H9 (cell line): ENCODE measurements at regions not wholly inside any gene's neighbourhood (a gene's known extent, or its start where the extent isn't known, plus 50 kb on each side); places are given as distances from the start of the nearest gene placed in this dataset.

ENCODE experiments used
- DNase-seq: peaks from one replicate; pipeline ENCODE4 v3.0.0-alpha.2; 2017
- H2AFZ ChIP-seq: one replicate; pipeline ENCODE4 v1.6.1; 2013; ENCODE audit warnings: mild to moderate bottlenecking, low read length, control low read depth, moderate library complexity
- H2AK5ac ChIP-seq: 2 replicates; pipeline ENCODE4 v1.6.1; 2013; ENCODE audit warnings: low read length, control low read depth, mixed read lengths; ENCODE audit not compliant: insufficient read length
- H2BK120ac ChIP-seq: one replicate; pipeline ENCODE4 v1.6.1; 2013; ENCODE audit warnings: low read depth, mild to moderate bottlenecking, low read length, control low read depth, inconsistent platforms; ENCODE audit not compliant: poor library complexity, severe bottlenecking
- H2BK12ac ChIP-seq: 2 replicates; pipeline ENCODE4 v1.6.1; 2013; ENCODE audit warnings: low read length, control low read depth, mixed read lengths, low read depth; ENCODE audit not compliant: insufficient read length
- H2BK15ac ChIP-seq: 2 replicates; pipeline ENCODE4 v1.6.1; 2013; ENCODE audit warnings: low read depth, low read length, control low read depth
- H2BK20ac ChIP-seq: one replicate; pipeline ENCODE4 v1.6.1; 2013; ENCODE audit warnings: low read depth, mild to moderate bottlenecking, low read length, control low read depth, inconsistent platforms; ENCODE audit not compliant: poor library complexity, severe bottlenecking
- H2BK5ac ChIP-seq: 2 replicates; pipeline ENCODE4 v1.6.1; 2013; ENCODE audit warnings: low read length, control low read depth, mixed read lengths; ENCODE audit not compliant: insufficient read length
- H3K14ac ChIP-seq: 2 replicates; pipeline ENCODE4 v1.6.1; 2013; ENCODE audit warnings: low read length, control low read depth; ENCODE audit not compliant: insufficient read depth
- H3K18ac ChIP-seq: 2 replicates; pipeline ENCODE4 v1.6.1; 2013; ENCODE audit warnings: low read depth, mild to moderate bottlenecking, mixed read lengths, low read length, control low read depth; ENCODE audit not compliant: insufficient read length
- H3K23ac ChIP-seq: 2 replicates; pipeline ENCODE4 v1.6.1; 2013; ENCODE audit warnings: low read length, control low read depth, mixed read lengths, low read depth; ENCODE audit not compliant: insufficient read length
- H3K23me2 ChIP-seq: 2 replicates; pipeline ENCODE4 v1.6.1; 2013; ENCODE audit warnings: low read depth, mild to moderate bottlenecking, mixed read lengths, low read length, control low read depth; ENCODE audit not compliant: insufficient read length, poor library complexity, severe bottlenecking
- H3K27ac ChIP-seq: 2 replicates; pipeline ENCODE4 v1.5.1; 2013; ENCODE audit warnings: low read length, control low read depth, mixed read lengths, low read depth; ENCODE audit not compliant: insufficient read length
- H3K27me3 ChIP-seq: 2 replicates; pipeline ENCODE4 v1.6.1; 2013; ENCODE audit warnings: low read length, control low read depth, inconsistent platforms; ENCODE audit not compliant: insufficient read depth
- H3K4ac ChIP-seq: 2 replicates; pipeline ENCODE4 v1.6.1; 2013; ENCODE audit warnings: low read depth, mild to moderate bottlenecking, control low read depth, inconsistent platforms, low read length, moderate library complexity
- H3K4me1 ChIP-seq: 2 replicates; pipeline ENCODE4 v1.6.1; 2013; ENCODE audit warnings: low read length, control low read depth, inconsistent platforms; ENCODE audit not compliant: insufficient read depth
- H3K4me2 ChIP-seq: 2 replicates; pipeline ENCODE4 v1.6.1; 2013; ENCODE audit warnings: low read length, control low read depth, mixed read lengths; ENCODE audit not compliant: insufficient read length, insufficient read depth
- H3K56ac ChIP-seq: 2 replicates; pipeline ENCODE4 v1.6.1; 2013; ENCODE audit warnings: low read depth, mild to moderate bottlenecking, mixed read lengths, low read length, control low read depth; ENCODE audit not compliant: insufficient read length
- H3K79me1 ChIP-seq: 2 replicates; pipeline ENCODE4 v1.6.1; 2013; ENCODE audit warnings: low read depth, mild to moderate bottlenecking, moderate library complexity, low read length, control low read depth, inconsistent platforms; ENCODE audit not compliant: insufficient read depth, poor library complexity, severe bottlenecking
- H3K79me2 ChIP-seq: 2 replicates; pipeline ENCODE4 v1.6.1; 2013; ENCODE audit warnings: low read length, control low read depth, inconsistent platforms; ENCODE audit not compliant: insufficient read depth
- H3K9ac ChIP-seq: 2 replicates; pipeline ENCODE4 v1.6.1; 2013; ENCODE audit warnings: low read length, control low read depth, mixed read lengths; ENCODE audit not compliant: insufficient read length; ENCODE audit errors: extremely low read depth
- H3K9me3 ChIP-seq: one replicate; pipeline ENCODE4 v1.6.1; 2013; ENCODE audit warnings: low read depth, low read length, inconsistent platforms; ENCODE audit not compliant: control insufficient read depth
- H3T11ph ChIP-seq: one replicate; pipeline ENCODE4 v1.6.1; 2013; ENCODE audit warnings: mild to moderate bottlenecking, low read length, control low read depth, inconsistent platforms
- H4K20me1 ChIP-seq: one replicate; pipeline ENCODE4 v1.6.1; 2013; ENCODE audit not compliant: control insufficient read depth, insufficient read length, insufficient read depth
- H4K5ac ChIP-seq: 2 replicates; pipeline ENCODE4 v1.6.1; 2013; ENCODE audit warnings: low read depth, mild to moderate bottlenecking, mixed read lengths, low read length, control low read depth; ENCODE audit not compliant: insufficient read length
- H4K8ac ChIP-seq: replicated peaks from 2 replicates; pipeline ENCODE4 v1.6.1; 2013; ENCODE audit warnings: low read length, control low read depth, mixed read lengths, low read depth; ENCODE audit not compliant: insufficient read length
- H4K91ac ChIP-seq: 2 replicates; pipeline ENCODE4 v1.6.1; 2013; ENCODE audit warnings: low read depth, mild to moderate bottlenecking, moderate library complexity, mixed read lengths, low read length, control low read depth; ENCODE audit not compliant: insufficient read length
- H3K27ac Mint-ChIP-seq, 3 experiments: 2 replicates in 2 of 3; 3 replicates in 1 of 3; pipeline ENCODE4 v1.8.0; 2020 to 2021; ENCODE audit warnings: mixed read lengths in 3 of 3, mild to moderate bottlenecking in 1 of 3, moderate library complexity in 1 of 3
- H3K27me3 Mint-ChIP-seq: 2 replicates; pipeline ENCODE4 v1.8.0; 2021; ENCODE audit warnings: low read depth, mild to moderate bottlenecking, moderate library complexity, mixed read lengths
- H3K36me3 Mint-ChIP-seq, 3 experiments: 2 replicates in 2 of 3; 3 replicates in 1 of 3; pipeline ENCODE4 v1.8.0; 2020 to 2021; ENCODE audit warnings: low read depth in 3 of 3, mixed read lengths in 3 of 3; ENCODE audit not compliant: insufficient read depth in 1 of 3
- H3K4me1 Mint-ChIP-seq, 2 experiments: 2 replicates each; pipeline ENCODE4 v1.8.0; 2020; ENCODE audit warnings: mixed read lengths in 2 of 2
- H3K4me3 Mint-ChIP-seq, 2 experiments: 2 replicates in 1 of 2; 3 replicates in 1 of 2; pipeline ENCODE4 v1.8.0; 2020 to 2021; ENCODE audit warnings: mild to moderate bottlenecking in 2 of 2, mixed read lengths in 2 of 2, moderate library complexity in 1 of 2
- H3K9me3 Mint-ChIP-seq, 2 experiments: 2 replicates in 1 of 2; 3 replicates in 1 of 2; pipeline ENCODE4 v1.8.0; 2020; ENCODE audit warnings: mild to moderate bottlenecking in 2 of 2, mixed read lengths in 2 of 2, moderate library complexity in 1 of 2
- CTCF ChIP-seq: fragments of 200-600 bp; sonication (generic); conservative IDR thresholded peaks from 3 replicates; pipeline ENCODE4 v1.8.0; 2021; ENCODE audit warnings: antibody characterized with exemption, mild to moderate bottlenecking
- WGBS: extraction: QIAGEN DNeasy Blood & Tissue Kit; methylation state at CpG from one replicate; pipeline ENCODE4 v1.1.7; 2013; ENCODE audit warnings: missing lambda C conversion rate, low lambda C conversion rate, mixed read lengths; ENCODE audit not compliant: insufficient read length; ENCODE audit errors: extremely low coverage; 5-methylcytosine and 5-hydroxymethylcytosine counted together

GRCh38 chr2:211161236-211161635, 604.8 kb downstream of the CPS1 start:
- no CpG with 5 or more reads among the region's 5 CpGs for WGBS
- Histone ChIP-seq H3K79me2 (no peaks in the 10 kb centered on the region), H3K4me1 (no peaks in the 10 kb centered on the region), H4K5ac (no peak overlapping the region), H2AFZ (no peak overlapping the region), H2BK5ac (no peak overlapping the region), H4K8ac (no peak overlapping the region), H2BK12ac (no peak overlapping the region), H2AK5ac (no peak overlapping the region), H2BK15ac (no peak overlapping the region), H3K56ac (no peak overlapping the region), H3K27me3 (no peaks in the 10 kb centered on the region), H3K27ac (no peak overlapping the region), H2BK20ac (no peak overlapping the region), H2BK120ac (no peak overlapping the region), H4K20me1 (no peaks in the 10 kb centered on the region), H3K18ac (no peak overlapping the region), H3K23ac (no peak overlapping the region), H3K23me2 (no peaks in the 10 kb centered on the region), H3K9me3 (no peaks in the 10 kb centered on the region), H3T11ph (no peak overlapping the region), H3K4ac (no peak overlapping the region), H3K79me1 (no peaks in the 10 kb centered on the region), H3K14ac (no peak overlapping the region), H3K4me2 (no peak overlapping the region), H4K91ac (no peak overlapping the region), H3K9ac (no peak overlapping the region)
- no peak overlapping the region for H3K4me3 Mint-ChIP-seq
- H3K36me3 Mint-ChIP-seq, result no peaks in the 10 kb centered on the region
- TF ChIP-seq CTCF, result no peak
- H3K9me3 Mint-ChIP-seq, result no peaks in the 10 kb centered on the region
- H3K27me3 Mint-ChIP-seq, result no peaks in the 10 kb centered on the region
- no peaks in the 10 kb centered on the region for H3K4me1 Mint-ChIP-seq
- DNase-seq, result no peak
- H3K27ac Mint-ChIP-seq, result no peak overlapping the region
